HepG2 (cell line): ENCODE measurements at regions not wholly inside any gene's neighbourhood (a gene's known extent, or its start where the extent isn't known, plus 50 kb on each side); places are given as distances from the start of the nearest gene placed in this dataset.

ENCODE experiments used
- ATAC-seq: fragments of 200-7000 bp; cut with Tn5 transposase; 3 replicates; pipeline ENCODE4 v1.9.1; 2020; ENCODE audit warnings: mild to moderate bottlenecking, moderate library complexity
- BruUV-seq: library from RNA; stranded (reverse); fragments of 400-500 nt; replicated peaks from 2 replicates; lab custom pipeline; 2021; lab: Mats Ljungman, UMichigan
- CTCF ChIA-PET: fragments of 300-600 bp; formaldehyde crosslinking; extraction: SDS; loops from one replicate; lab custom pipeline; 2021; ENCODE audit warnings: low total read pairs, inconsistent platforms, low intra/inter-chr PET ratio; lab: Yijun Ruan, JAX
- POLR2A ChIA-PET: fragments of 350-600 bp; sonication (Branson Sonifier 250); formaldehyde crosslinking; loops from one replicate; lab custom pipeline; 2020; ENCODE audit warnings: antibody characterized with exemption, inconsistent platforms; lab: Yijun Ruan, JAX
- DNase-seq: peaks from one replicate; pipeline ENCODE4 v3.0.0-alpha.2; 2015; ENCODE audit warnings: low spot score
- FAIRE-seq: peaks from 3 replicates; lab custom pipeline; 2011; peaks lifted over from hg19 to GRCh38; lab: Jason Lieb, UNC
- H2AFZ ChIP-seq: one replicate; pipeline ENCODE4 v1.6.1; 2011; ENCODE audit warnings: low read length, inconsistent platforms
- H3K27ac ChIP-seq: fragments of 300-600 bp; 3 replicates; pipeline ENCODE4 v1.8.0; 2011; ENCODE audit warnings: mixed run types, mild to moderate bottlenecking, mixed read lengths, low read length, inconsistent platforms; ENCODE audit not compliant: insufficient read depth; ENCODE audit errors: extremely low read length
- H3K27me3 ChIP-seq, 2 experiments: fragments of 200-600 bp in 1 of 2; 2 replicates in 1 of 2; 3 replicates in 1 of 2; pipeline versions ENCODE4 v1.6.0 to v1.8.0; 2011; ENCODE audit warnings: low read length in 2 of 2, mild to moderate bottlenecking in 2 of 2, moderate library complexity in 2 of 2, inconsistent platforms in 1 of 2; ENCODE audit not compliant: insufficient read depth in 2 of 2, control insufficient read depth in 1 of 2
- H3K36me3 ChIP-seq, 2 experiments: fragments of 200-600 bp in 1 of 2; replicated peaks in 1 of 2; 2 replicates in 1 of 2; 3 replicates in 1 of 2; pipeline versions ENCODE4 v1.5.1 to v1.8.0; 2011; ENCODE audit warnings: low read length in 2 of 2, inconsistent platforms in 1 of 2; ENCODE audit not compliant: insufficient read depth in 2 of 2, control insufficient read depth in 1 of 2
- H3K4me1 ChIP-seq: 2 replicates; pipeline ENCODE4 v1.5.1; 2012; ENCODE audit warnings: low read length, inconsistent platforms; ENCODE audit not compliant: insufficient read depth
- H3K4me2 ChIP-seq: 2 replicates; pipeline ENCODE4 v1.6.0; 2011; ENCODE audit warnings: low read depth, low read length, inconsistent platforms
- H3K4me3 ChIP-seq, 3 experiments: fragments of 200-600 bp in 1 of 3; sonication (generic), shearing (Covaris generic) in 1 of 3; replicated peaks in 1 of 3; 2 replicates each; pipeline ENCODE4 v1.5.1; 2011 to 2016; ENCODE audit warnings: low read length in 3 of 3, inconsistent platforms in 2 of 3, low read depth in 2 of 3, mild to moderate bottlenecking in 2 of 3, control low read depth in 1 of 3, mixed read lengths in 1 of 3; ENCODE audit not compliant: insufficient read depth in 1 of 3
- H3K79me2 ChIP-seq: one replicate; pipeline ENCODE4 v1.6.1; 2011; ENCODE audit warnings: low read length, inconsistent platforms; ENCODE audit not compliant: insufficient read depth
- H3K9ac ChIP-seq: 2 replicates; pipeline ENCODE4 v1.6.0; 2011; ENCODE audit warnings: mild to moderate bottlenecking, low read depth, low read length, inconsistent platforms; ENCODE audit not compliant: insufficient read depth
- H3K9me3 ChIP-seq: 2 replicates; pipeline ENCODE4 v1.5.1; 2012; ENCODE audit warnings: mild to moderate bottlenecking, low read length
- H4K20me1 ChIP-seq: 2 replicates; pipeline ENCODE4 v1.6.0; 2011; ENCODE audit warnings: inconsistent platforms, mild to moderate bottlenecking, low read length, moderate library complexity; ENCODE audit not compliant: insufficient read depth
- BCL6 ChIP-seq: IDR thresholded peaks from 2 replicates; pipeline ENCODE4 v1.6.1; 2016; ENCODE audit warnings: missing genetic modification reagents, missing compliant biosample characterization
- BORCS8-MEF2B ChIP-seq: sonication (generic); formaldehyde crosslinking; IDR thresholded peaks from 2 replicates; pipeline ENCODE4 v1.8.0; 2022; ENCODE audit warnings: mild to moderate bottlenecking, missing genetic modification reagents
- RBM22 ChIP-seq: fragments of 200-400 bp; formaldehyde crosslinking; optimal IDR thresholded peaks from 2 replicates; pipeline ENCODE3; 2017; ENCODE audit warnings: mild to moderate bottlenecking, low read length, moderate library complexity
- WGBS: methylation state at CpG from one replicate; pipeline ENCODE4 v1.1.6; 2017; ENCODE audit warnings: low lambda C conversion rate; 5-methylcytosine and 5-hydroxymethylcytosine counted together
- in situ Hi-C: cut with HindIII; loops from 2 replicates; pipeline ENCODE4 v1.10.0; 2017; ENCODE audit warnings: low pct_unique_long_range_greater_than_20kb; ENCODE audit not compliant: extremely low pct_ligation_motif_present
- intact Hi-C: fragments of 100-400 bp; cut with micrococcal nuclease; formaldehyde crosslinking; loops from one replicate; pipeline ENCODE4 v1.10.0; 2022; ENCODE audit not compliant: unreplicated experiment
- TF ChIP-seq, protein P1 (sequence below): sonication (generic); formaldehyde crosslinking; conservative IDR thresholded peaks from 2 replicates; pipeline ENCODE4 v1.8.0; 2022; ENCODE audit warnings: low read depth, missing genetic modification reagents
- TF ChIP-seq, protein P2 (sequence below): sonication (generic); IDR thresholded peaks from 2 replicates; pipeline ENCODE4 v1.6.1; 2016; ENCODE audit warnings: low read depth, borderline replicate concordance
- TF ChIP-seq, protein P3 (sequence below): IDR thresholded peaks from 2 replicates; pipeline ENCODE4 v1.6.1; 2016; ENCODE audit warnings: missing genetic modification reagents, missing compliant biosample characterization

DNA sequence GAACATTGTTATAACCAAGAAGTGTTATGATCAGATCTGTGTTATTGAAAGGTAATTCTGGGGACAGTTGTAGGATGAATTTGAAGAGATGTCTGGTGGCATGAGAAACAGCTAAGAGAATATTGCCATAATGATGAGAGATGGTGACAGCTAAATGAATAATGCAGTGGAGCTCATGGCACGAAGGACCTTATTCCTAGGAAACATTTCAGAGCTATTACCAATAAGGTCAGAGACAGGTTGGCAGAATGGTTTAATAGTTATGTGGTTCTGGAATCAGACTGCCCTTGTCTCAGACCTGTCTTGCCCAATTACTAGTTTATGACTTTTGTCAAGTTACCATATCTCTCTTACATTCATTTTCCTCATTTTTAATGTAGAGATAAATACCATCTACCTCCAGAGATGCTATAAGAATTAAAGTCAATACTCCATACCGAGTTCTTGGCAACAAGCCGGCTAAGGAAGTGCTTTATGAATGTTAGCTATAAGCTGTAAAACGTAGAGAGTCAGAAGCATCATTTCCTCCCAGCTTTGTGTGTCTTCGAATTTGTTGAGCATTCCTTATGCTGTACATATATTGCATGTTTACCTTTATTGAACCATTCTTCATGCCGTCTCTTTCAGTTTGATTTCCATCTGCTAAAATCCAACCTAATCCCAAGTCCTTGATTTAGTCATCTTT is 73.6 kb upstream of the COL5A2 start:
- no peak for ATAC-seq
- H2AFZ ChIP-seq: no peak overlapping the region
- no TSS peak for BruUV-seq
- CTCF ChIA-PET: no interaction called here
- H3K27ac ChIP-seq: no peak overlapping the region
- no peak overlapping the region for H3K9ac ChIP-seq
- H3K79me2 ChIP-seq: no peaks in the 10 kb centered on the region
- H3K36me3 ChIP-seq: no peaks in the 10 kb centered on the region
- TF ChIP-seq, protein P1, sequence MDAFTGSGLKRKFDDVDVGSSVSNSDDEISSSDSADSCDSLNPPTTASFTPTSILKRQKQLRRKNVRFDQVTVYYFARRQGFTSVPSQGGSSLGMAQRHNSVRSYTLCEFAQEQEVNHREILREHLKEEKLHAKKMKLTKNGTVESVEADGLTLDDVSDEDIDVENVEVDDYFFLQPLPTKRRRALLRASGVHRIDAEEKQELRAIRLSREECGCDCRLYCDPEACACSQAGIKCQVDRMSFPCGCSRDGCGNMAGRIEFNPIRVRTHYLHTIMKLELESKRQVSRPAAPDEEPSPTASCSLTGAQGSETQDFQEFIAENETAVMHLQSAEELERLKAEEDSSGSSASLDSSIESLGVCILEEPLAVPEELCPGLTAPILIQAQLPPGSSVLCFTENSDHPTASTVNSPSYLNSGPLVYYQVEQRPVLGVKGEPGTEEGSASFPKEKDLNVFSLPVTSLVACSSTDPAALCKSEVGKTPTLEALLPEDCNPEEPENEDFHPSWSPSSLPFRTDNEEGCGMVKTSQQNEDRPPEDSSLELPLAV: no peak
- no peak for TF ChIP-seq BCL6 (CRISPR knock-in tag)
- TF ChIP-seq, protein P2, sequence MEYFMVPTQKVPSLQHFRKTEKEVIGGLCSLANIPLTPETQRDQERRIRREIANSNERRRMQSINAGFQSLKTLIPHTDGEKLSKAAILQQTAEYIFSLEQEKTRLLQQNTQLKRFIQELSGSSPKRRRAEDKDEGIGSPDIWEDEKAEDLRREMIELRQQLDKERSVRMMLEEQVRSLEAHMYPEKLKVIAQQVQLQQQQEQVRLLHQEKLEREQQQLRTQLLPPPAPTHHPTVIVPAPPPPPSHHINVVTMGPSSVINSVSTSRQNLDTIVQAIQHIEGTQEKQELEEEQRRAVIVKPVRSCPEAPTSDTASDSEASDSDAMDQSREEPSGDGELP: no peak
- TF ChIP-seq, protein P3, sequence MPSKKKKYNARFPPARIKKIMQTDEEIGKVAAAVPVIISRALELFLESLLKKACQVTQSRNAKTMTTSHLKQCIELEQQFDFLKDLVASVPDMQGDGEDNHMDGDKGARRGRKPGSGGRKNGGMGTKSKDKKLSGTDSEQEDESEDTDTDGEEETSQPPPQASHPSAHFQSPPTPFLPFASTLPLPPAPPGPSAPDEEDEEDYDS: no peak
- no peak for TF ChIP-seq BORCS8-MEF2B
- no peak for TF ChIP-seq RBM22
- TF ChIP-seq, all 625 proteins: peak for 0
- H3K4me2 ChIP-seq: no peak overlapping the region
- intact Hi-C loops (no loop called here), in situ Hi-C loops (no loop called here)
- H3K27me3 ChIP-seq: no peaks in the 10 kb centered on the region
- no peak for DNase-seq
- H4K20me1 ChIP-seq: no peaks in the 10 kb centered on the region
- FAIRE-seq: no peak
- H3K4me1 ChIP-seq: no peaks in the 10 kb centered on the region
- WGBS: 8% methylated on average over 6 of the region's 6 CpGs
- no peak overlapping the region for H3K4me3 ChIP-seq
- H3K9me3 ChIP-seq: no peaks in the 10 kb centered on the region
- POLR2A ChIA-PET: no interaction called here
